Central memory CD8-positive, alpha-beta T cell (primary cell): ENCODE measurements at regions not wholly inside any gene's neighbourhood (a gene's known extent, or its start where the extent isn't known, plus 50 kb on each side); places are given as distances from the start of the nearest gene placed in this dataset.

Experiments used
- ATAC-seq: fragments of 150-1000 bp; cut with Tn5 transposase; replicated peaks from 2 replicates; pipeline ENCODE4 v1.10.0; 2022; ENCODE audit warnings: mild to moderate bottlenecking, moderate FRiP score, moderate number of reproducible peaks; ENCODE audit not compliant: poor library complexity, severe bottlenecking; ENCODE audit errors: extremely low read depth
- DNase-seq, 2 donors: peaks; one replicate each; pipeline ENCODE4 v3.0.0; 2021; ENCODE audit warnings: low spot score in 2 of 2
- H3K27ac Mint-ChIP-seq: one replicate; pipeline ENCODE4 v1.8.0; 2022; ENCODE audit warnings: low read depth, mild to moderate bottlenecking, moderate library complexity, mixed read lengths
- H3K27me3 Mint-ChIP-seq: one replicate; pipeline ENCODE4 v1.8.0; 2022; ENCODE audit warnings: mixed read lengths
- H3K36me3 Mint-ChIP-seq: one replicate; pipeline ENCODE4 v1.8.0; 2022; ENCODE audit warnings: mild to moderate bottlenecking, moderate library complexity, mixed read lengths; ENCODE audit not compliant: insufficient read depth
- H3K4me1 Mint-ChIP-seq: one replicate; pipeline ENCODE4 v1.8.0; 2022; ENCODE audit warnings: mixed read lengths
- H3K4me3 Mint-ChIP-seq: one replicate; pipeline ENCODE4 v1.8.0; 2022; ENCODE audit warnings: mild to moderate bottlenecking, moderate library complexity, mixed read lengths
- H3K9me3 Mint-ChIP-seq: one replicate; pipeline ENCODE4 v1.8.0; 2022; ENCODE audit warnings: mixed read lengths

DNA sequence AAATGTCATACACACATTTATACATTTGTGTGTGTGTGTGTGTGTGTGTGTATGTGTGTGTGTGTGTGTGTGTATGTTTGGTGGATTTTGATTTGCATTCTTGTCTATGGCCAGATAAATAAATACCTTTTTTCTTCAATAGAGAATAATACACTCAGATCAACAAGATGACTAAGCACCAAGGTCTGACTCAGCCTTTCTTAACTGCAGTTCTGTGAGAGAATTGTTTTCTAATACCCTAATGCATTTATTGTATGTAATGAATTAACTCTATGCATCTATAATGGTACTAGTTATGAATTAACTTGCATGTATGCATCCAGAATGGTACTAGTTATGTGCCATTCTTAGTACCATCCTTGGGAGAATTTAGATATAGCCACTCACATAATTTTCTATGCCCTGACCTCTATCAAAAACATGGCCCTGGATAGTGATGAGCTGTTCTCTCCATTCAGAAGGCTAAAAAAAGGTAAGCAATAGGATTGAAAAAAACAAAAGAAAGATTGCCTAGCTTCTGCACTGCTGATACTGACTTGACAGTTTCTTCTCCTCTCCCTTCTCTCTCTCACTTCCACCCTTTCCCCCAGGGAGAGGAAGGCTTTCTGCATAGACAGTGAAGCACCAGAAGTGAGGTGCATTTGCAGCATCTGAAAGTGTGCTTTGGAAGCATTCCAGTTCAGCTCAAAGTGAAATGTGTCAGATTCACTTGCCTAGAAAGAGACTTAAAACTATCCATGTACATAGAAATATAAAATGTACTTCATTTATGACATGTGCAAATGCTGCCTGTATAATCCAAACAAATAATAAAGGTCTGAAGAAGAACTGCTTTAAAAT, 55.1 kb upstream of the CCDC112 start:
- no peak for ATAC-seq
- H3K4me3 Mint-ChIP-seq, result no peak overlapping the region
- H3K27me3 Mint-ChIP-seq, result peaks cover 21% of the 10 kb centered on the region

DNA sequence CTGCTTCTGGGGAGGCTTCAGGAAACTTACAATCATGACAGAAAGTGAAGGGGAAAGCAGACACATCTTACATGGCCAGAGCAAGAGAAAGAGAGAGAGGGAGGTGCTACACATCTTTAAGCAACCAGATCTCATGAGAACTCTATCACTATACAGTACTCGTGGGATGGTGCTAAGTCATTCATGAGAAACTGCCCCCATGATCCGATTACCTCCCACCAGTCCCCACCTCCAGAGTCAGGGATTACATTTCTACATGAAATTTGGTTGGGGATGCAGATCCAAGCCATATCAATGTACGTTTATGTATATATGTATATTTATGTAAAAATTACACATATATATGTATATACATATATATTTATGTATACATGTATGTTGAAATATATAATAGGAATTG, 54.4 kb upstream of the CCDC112 start:
- no peaks in the 10 kb centered on the region for H3K4me1 Mint-ChIP-seq

More for the DNA sequence above, 55.1 kb upstream of the CCDC112 start:
- H3K27ac Mint-ChIP-seq, result no peak overlapping the region
- no peaks in the 10 kb centered on the region for H3K9me3 Mint-ChIP-seq
- peaks cover 1% of the 10 kb centered on the region for H3K36me3 Mint-ChIP-seq
- H3K4me1 Mint-ChIP-seq, result no peaks in the 10 kb centered on the region
- DNase-seq, result no peak

DNA sequence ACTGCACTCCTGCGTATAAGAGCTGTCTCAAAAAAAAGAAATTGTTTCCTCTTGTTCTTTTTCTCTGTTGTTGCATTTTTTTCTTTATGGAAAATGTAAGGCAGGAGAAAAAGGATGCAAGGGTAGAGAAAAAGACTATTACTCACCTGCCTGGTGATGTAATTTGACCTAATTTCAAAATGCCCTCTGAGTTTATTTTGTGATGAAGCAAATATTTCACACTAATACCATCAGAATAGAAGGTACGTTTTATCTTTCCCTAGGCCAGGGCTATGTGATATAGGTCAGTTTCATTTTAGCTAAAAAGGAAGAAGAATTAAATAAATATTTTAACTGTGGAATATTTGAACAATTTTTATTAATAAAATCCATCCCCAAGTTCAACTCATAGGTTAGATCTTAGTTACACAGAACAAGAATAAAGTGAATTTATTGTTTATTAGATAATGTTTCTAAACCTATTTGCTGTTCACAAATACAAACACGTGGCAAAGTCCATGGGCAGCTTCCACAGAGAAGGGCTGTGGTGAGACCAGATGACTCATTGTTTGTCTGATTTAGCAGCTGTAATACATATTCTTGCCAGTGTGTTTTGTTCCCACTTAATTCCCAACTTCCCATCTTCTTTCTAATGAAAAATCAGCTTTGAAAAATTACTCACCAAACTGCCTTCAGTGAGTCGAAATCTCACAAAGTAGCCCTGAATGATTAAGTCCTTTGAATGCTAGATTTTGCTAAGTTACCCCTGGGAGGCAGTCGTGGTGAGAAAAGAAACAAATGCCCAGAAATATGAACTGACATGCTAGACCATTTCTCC, 52.8 kb upstream of the CCDC112 start:
- peaks cover 1% of the 10 kb centered on the region for H3K36me3 Mint-ChIP-seq
- no peaks in the 10 kb centered on the region for H3K4me1 Mint-ChIP-seq
- ATAC-seq (no peak), DNase-seq (no peak)
- peaks cover 17% of the 10 kb centered on the region for H3K27me3 Mint-ChIP-seq
- no peak overlapping the region for H3K27ac Mint-ChIP-seq
- no peaks in the 10 kb centered on the region for H3K9me3 Mint-ChIP-seq
- no peak overlapping the region for H3K4me3 Mint-ChIP-seq

More for the DNA sequence above, 54.4 kb upstream of the CCDC112 start:
- Mint-ChIP-seq H3K36me3 (peaks cover 1% of the 10 kb centered on the region), H3K27me3 (peaks cover 21% of the 10 kb centered on the region), H3K4me3 (no peak overlapping the region), H3K9me3 (no peaks in the 10 kb centered on the region), H3K27ac (no peak overlapping the region)
- DNase-seq (no peak), ATAC-seq (no peak)

DNA sequence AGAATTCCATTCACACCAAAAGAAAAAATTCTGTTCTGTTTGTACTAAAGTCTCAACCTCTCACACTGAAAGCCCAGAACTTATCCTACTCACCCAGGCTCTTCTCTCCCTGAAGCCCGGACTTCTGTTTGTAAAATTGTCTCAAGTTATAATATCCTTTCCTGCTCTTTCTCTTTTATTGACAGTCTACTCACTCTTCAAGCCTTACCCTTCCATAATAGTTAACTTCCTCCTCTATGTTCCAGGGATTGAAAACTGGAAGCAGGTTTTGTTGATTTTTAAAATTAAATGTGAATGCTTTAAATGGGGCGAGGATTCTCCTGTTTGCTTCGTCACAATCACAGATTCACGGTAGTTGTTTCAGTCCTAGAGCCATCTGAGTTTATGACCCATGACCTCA, 51.7 kb upstream of the CCDC112 start:
- ATAC-seq (no peak), DNase-seq (no peak)
- Mint-ChIP-seq H3K36me3 (no peaks in the 10 kb centered on the region), H3K4me3 (no peak overlapping the region), H3K4me1 (no peaks in the 10 kb centered on the region), H3K9me3 (no peaks in the 10 kb centered on the region), H3K27ac (no peak overlapping the region), H3K27me3 (peaks cover 9% of the 10 kb centered on the region)
